ENCODE measurements at regions not wholly inside any gene's neighbourhood (a gene's known extent, or its start where the extent isn't known, plus 50 kb on each side); places are given as distances from the start of the nearest gene placed in this dataset.

GRCh38 chr2:153047220-153047619, 328.8 kb downstream of the ARL6IP6 start:
- no peak for TF ChIP-seq USF2 (IDR thresholded peaks at IDR 0.05; ENCODE audit: borderline replicate concordance, low read depth, low read length)
- TF ChIP-seq CTCF (IDR thresholded peaks at IDR 0.05): no peak
- TF ChIP-seq POLR2AphosphoS5 (IDR thresholded peaks at IDR 0.05; ENCODE audit: low read depth, low read length): no peak
- no peak for TF ChIP-seq TEAD4 (IDR thresholded peaks at IDR 0.05; ENCODE audit: borderline replicate concordance, insufficient read depth)
- no peak for TF ChIP-seq YY1 (IDR thresholded peaks at IDR 0.05; ENCODE audit: low read depth)
- TF ChIP-seq RAD21 (IDR thresholded peaks at IDR 0.05; ENCODE audit: low read length): no peak
- no peak for TF ChIP-seq CHD2 (IDR thresholded peaks at IDR 0.05; ENCODE audit: low read length, partially characterized antibody)
- no peak for TF ChIP-seq EP300 (IDR thresholded peaks at IDR 0.05; ENCODE audit: borderline replicate concordance in 1 of 2, low read depth in 1 of 2, low read length in 1 of 2)
